GM04504 (cell line): ENCODE measurements at regions not wholly inside any gene's neighbourhood (a gene's known extent, or its start where the extent isn't known, plus 50 kb on each side); places are given as distances from the start of the nearest gene placed in this dataset.
A peak's percentile ranks its signal among the peaks of the same experiment; 100 is the strongest.
"Not testable (repeated sequence)": the region's sequence is repeated elsewhere in the genome, so short reads cannot be mapped to it uniquely, and the experiment has no call there.

Experiments
- DNase-seq: peaks from one replicate; pipeline ENCODE4 v3.0.0-alpha.2; 2012; ENCODE audit warnings: low read depth

- DNase-seq, result no peak
Observed at GRCh38 chr14:46433381-46433780, 218.2 kb downstream of the RPL10L start.

- no peak for DNase-seq
Observed at GRCh38 chr14:46432516-46432915, 219.1 kb downstream of the RPL10L start.

GRCh38 chr14:46417066-46417465 is 234.5 kb downstream of the RPL10L start:
- no peak for DNase-seq

- no peak for DNase-seq
Observed at GRCh38 chr14:46404865-46405811, 246.4 kb downstream of the RPL10L start.

- DNase-seq, result not testable (repeated sequence)
Observed at GRCh38 chr14:46402001-46402690, 249.4 kb downstream of the RPL10L start.

GRCh38 chr14:46401066-46401465 is 250.5 kb downstream of the RPL10L start:
- no peak for DNase-seq

GRCh38 chr14:46399049-46399448 is 252.5 kb downstream of the RPL10L start:
- no peak for DNase-seq

- no peak for DNase-seq
Observed at GRCh38 chr14:46384611-46385010, 267.0 kb downstream of the RPL10L start.

GRCh38 chr14:46381674-46382073 is 269.9 kb downstream of the RPL10L start:
- no peak for DNase-seq

- no peak for DNase-seq
Observed at GRCh38 chr14:46378248-46378647, 273.3 kb downstream of the RPL10L start.

GRCh38 chr14:46377305-46377704 is 274.3 kb downstream of the RPL10L start:
- no peak for DNase-seq

- no peak for DNase-seq
Observed at GRCh38 chr14:46369391-46369790, 282.2 kb downstream of the RPL10L start.

- DNase-seq, result no peak
Observed at GRCh38 chr14:46368275-46368674, 283.3 kb downstream of the RPL10L start.

- no peak for DNase-seq
Observed at GRCh38 chr14:46352844-46353243, 298.7 kb downstream of the RPL10L start.

- DNase-seq, result peak; percentile 1
Observed at GRCh38 chr14:46344327-46344937, 307.1 kb downstream of the RPL10L start.

- DNase-seq, result no peak
Observed at GRCh38 chr14:46325777-46326176, 325.8 kb downstream of the RPL10L start.

GRCh38 chr14:46325157-46325556 is 326.4 kb downstream of the RPL10L start:
- no peak for DNase-seq

- no peak for DNase-seq
Observed at GRCh38 chr14:46323404-46323762, 328.2 kb downstream of the RPL10L start.

GRCh38 chr14:46322730-46323403 is 328.7 kb downstream of the RPL10L start:
- no peak for DNase-seq

GRCh38 chr14:46322076-46322475 is 329.5 kb downstream of the RPL10L start:
- DNase-seq, result no peak

GRCh38 chr14:46306267-46306666 is 345.3 kb downstream of the RPL10L start:
- DNase-seq, result no peak

GRCh38 chr14:46300765-46301164 is 350.8 kb downstream of the RPL10L start:
- DNase-seq, result no peak
